HG03520 (cell line): ENCODE measurements at regions not wholly inside any gene's neighbourhood (a gene's known extent, or its start where the extent isn't known, plus 50 kb on each side); places are given as distances from the start of the nearest gene placed in this dataset.

Source experiments
- ATAC-seq: cut with Tn5 transposase; IDR thresholded peaks from one replicate; pipeline ENCODE4 v1.9.1; 2021; ENCODE audit warnings: mild to moderate bottlenecking, moderate library complexity; ENCODE audit not compliant: unreplicated experiment

DNA sequence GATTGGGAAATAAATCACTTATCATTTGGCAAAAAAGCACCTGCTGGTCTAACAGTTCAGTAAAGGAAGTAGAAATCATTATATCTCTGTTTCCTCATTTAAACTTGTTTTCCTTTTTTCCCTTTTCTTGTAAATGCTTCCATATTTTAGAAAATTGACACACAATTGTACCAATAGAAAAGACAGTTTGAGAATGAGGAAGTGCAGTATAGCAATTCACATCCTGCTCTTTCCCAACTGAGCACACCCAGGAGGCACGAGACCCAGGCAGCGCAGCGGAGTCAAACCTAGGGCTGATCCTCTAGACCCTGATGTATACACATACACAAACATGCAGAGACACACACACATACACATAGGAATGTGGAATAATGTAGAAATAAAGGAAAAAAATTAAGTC lies 74.8 kb upstream of the PACRGL start:
- no peak for ATAC-seq

- no peak for ATAC-seq
These were observed 73.8 kb upstream of the PACRGL start for GRCh38 chr4:20626326-20627005.

DNA sequence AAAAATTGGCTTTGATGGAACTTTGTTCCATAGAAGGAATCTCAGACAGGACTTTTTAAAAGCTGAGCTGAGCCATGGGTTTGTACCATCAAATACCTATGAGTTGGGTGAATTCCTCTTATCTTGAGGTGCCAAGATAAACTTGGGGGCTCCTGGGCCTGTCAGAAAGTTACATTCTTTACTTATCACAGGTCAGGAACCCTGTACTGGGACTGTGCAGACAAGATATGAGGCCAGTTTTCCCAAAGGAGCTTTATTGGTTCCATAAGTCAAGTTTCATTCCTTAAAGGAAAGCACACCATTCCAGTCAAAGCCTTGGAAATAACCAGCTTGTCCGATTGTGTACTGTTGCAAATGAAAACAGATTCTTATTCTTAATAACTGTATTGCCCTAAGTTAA lies 72.4 kb upstream of the PACRGL start:
- ATAC-seq: no peak

GRCh38 chr4:20629186-20630106 lies 70.8 kb upstream of the PACRGL start:
- no peak for ATAC-seq

DNA sequence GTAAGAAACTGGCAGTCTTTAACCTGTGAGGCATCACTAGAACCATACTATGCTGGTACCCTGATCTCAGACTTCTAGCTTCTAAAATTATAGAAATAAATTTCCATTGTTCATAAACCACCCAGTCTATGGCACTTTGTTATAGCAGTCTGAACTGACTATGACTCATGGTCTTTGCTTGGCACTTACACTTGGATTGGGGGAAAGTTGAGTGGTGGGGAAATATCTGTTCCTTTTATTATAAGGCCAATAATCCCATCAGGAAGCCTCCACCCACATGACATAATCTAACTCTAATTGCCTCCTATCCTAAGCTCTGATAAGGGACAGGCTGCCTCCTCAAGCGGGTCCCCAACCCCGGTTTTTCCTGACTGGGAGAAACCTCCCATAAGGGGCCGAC lies 61.4 kb upstream of the PACRGL start:
- ATAC-seq: no peak

GRCh38 chr4:20639346-20639745 lies 60.9 kb upstream of the PACRGL start:
- ATAC-seq: no peak

DNA sequence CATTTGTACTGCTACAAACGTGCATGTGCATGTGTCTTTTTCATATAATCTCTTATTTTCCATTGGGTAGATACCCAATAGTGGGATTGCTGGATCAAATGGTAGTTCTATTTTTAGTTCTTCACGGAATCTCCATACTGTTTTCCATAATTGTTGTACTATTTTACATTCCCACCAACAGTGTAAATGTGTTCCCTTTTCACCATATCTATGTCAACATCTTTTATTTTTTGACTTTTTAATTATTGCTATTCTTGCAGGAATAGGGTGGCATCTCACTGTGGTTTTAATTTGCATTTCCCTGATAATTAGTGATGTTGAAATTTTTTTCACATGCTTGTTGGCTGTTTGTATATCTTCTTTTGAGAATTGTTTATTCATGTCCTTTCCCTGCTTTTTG lies 59.3 kb upstream of the PACRGL start:
- no peak for ATAC-seq

DNA sequence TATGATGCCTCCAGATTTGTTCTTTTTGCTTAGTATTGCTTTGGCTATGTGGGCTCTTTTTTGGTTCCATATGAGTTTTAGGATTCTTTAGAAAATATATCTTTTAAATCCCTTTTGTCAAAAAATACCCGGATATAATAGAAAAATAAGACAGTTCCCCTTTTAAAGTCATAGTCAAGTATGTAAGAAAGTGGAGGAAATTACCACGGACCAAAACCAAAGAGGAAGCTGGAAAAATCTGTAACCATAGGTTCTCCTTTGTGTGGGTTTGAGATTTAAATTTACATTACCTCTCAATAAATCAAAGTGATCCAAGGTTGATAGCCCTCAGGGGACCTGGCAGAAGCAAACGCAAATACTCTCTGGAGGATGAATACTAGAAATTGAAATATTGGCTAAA lies 58.3 kb upstream of the PACRGL start:
- ATAC-seq: no peak

DNA sequence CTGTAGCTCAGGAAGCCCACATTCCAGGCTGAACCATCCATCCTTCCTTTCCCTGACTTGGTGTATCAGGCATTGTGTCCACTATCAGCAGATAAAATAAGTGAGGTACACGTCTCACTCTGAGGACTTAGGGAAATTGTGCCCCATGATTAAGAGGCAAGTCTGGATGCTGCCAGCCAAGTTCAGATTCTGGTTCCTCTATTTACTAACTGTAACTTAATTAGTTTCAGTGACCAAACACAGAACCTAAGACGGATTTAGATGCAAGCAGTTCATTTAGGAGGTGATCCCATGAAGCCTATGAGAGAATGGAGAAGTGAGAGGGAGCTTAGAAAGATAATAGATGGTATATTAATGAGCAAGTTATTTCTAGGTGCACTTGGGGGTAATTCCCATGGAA lies 56.6 kb upstream of the PACRGL start:
- no peak for ATAC-seq

- ATAC-seq: no peak
These were observed 55.0 kb upstream of the PACRGL start for GRCh38 chr4:20645236-20645635.

- ATAC-seq: no peak
These were observed 54.0 kb upstream of the PACRGL start for GRCh38 chr4:20646287-20646686.
